ENCODE measurements at regions not wholly inside any gene's neighbourhood (a gene's known extent, or its start where the extent isn't known, plus 50 kb on each side); places are given as distances from the start of the nearest gene placed in this dataset.
A peak's percentile ranks its signal among the peaks of the same experiment; 100 is the strongest.

DNA sequence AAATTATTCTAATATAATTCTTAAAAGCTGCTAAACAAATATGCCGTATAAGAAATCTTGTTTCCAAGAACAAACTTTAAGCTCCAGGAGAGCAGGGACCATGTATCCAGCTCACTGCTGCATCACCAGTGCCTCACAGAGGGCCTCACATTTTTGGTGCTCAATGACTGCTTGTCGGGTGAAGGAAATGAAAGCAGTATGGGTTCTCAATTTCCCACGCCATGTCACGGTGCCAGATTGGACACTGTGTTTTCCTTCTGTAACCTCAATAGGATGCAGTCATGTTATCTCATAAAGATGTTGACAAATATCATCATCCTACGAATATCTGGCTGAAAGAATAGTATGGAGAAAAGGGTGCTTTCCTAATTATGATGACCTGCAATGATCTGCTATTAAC is 64.7 kb downstream of the POU5F2 start:
- H3K9me3 Mint-ChIP-seq (ENCODE audit: unreplicated experiment), result no peaks in the 10 kb centered on the region
- FAIRE-seq, result no peak
- DNase-seq (ENCODE audit: low read depth), result no peak

GRCh38 chr5:93675460-93676450 is 65.6 kb downstream of the POU5F2 start:
- H3K9ac ChIP-seq (ENCODE audit: low read length), result no peak overlapping the region
- no peak overlapping the region for H3K27ac Mint-ChIP-seq (ENCODE audit: unreplicated experiment)
- no peak overlapping the region for H2AFZ ChIP-seq (ENCODE audit: low read depth, low read length)
- no peak overlapping the region for H3K27ac ChIP-seq (ENCODE audit: low read depth, low read length)
- DNase-seq (ENCODE audit: low read depth), result no peak
- no peak overlapping the region for H3K4me2 ChIP-seq (ENCODE audit: low read length)
- H3K36me3 Mint-ChIP-seq (ENCODE audit: low read depth, unreplicated experiment), result no peaks in the 10 kb centered on the region
- no peak overlapping the region for H3K4me3 Mint-ChIP-seq (ENCODE audit: unreplicated experiment)
- no peaks in the 10 kb centered on the region for H3K79me2 ChIP-seq (ENCODE audit: insufficient read depth, low read length)
- no peak for FAIRE-seq
- H3K9me3 Mint-ChIP-seq (ENCODE audit: unreplicated experiment), result no peaks in the 10 kb centered on the region
- peaks cover 12% of the 10 kb centered on the region for H3K4me1 Mint-ChIP-seq (ENCODE audit: low read depth, unreplicated experiment)
- no peaks in the 10 kb centered on the region for H3K36me3 ChIP-seq (ENCODE audit: insufficient read depth, low read length)
- H3K4me3 ChIP-seq (ENCODE audit: insufficient read depth, low read depth, low read length), result no peak overlapping the region
- no peaks in the 10 kb centered on the region for H3K9me3 ChIP-seq (ENCODE audit: insufficient read depth, low read depth, low read length)
- H3K4me1 ChIP-seq (ENCODE audit: insufficient read depth, low read length), result peaks cover 9% of the 10 kb centered on the region
- H3K27me3 ChIP-seq (ENCODE audit: insufficient read depth, low read length), result no peaks in the 10 kb centered on the region
- no peak for TF ChIP-seq EZH2 (IDR thresholded peaks at IDR 0.05; ENCODE audit: insufficient read depth, low read length)
- peaks cover 8% of the 10 kb centered on the region for H3K27me3 Mint-ChIP-seq (ENCODE audit: low read depth, unreplicated experiment)
- no peaks in the 10 kb centered on the region for H4K20me1 ChIP-seq (ENCODE audit: insufficient read depth, low read length)

More for the DNA sequence above, 64.7 kb downstream of the POU5F2 start:
- Mint-ChIP-seq H3K27ac (ENCODE audit: unreplicated experiment) (no peak overlapping the region), H3K4me1 (ENCODE audit: low read depth, unreplicated experiment) (peaks cover 18% of the 10 kb centered on the region), H3K36me3 (ENCODE audit: low read depth, unreplicated experiment) (no peaks in the 10 kb centered on the region), H3K27me3 (ENCODE audit: low read depth, unreplicated experiment) (peaks cover 8% of the 10 kb centered on the region), H3K4me3 (ENCODE audit: unreplicated experiment) (no peak overlapping the region)
- Histone ChIP-seq H3K9me3 (ENCODE audit: insufficient read depth, low read depth, low read length) (no peaks in the 10 kb centered on the region), H3K27ac (ENCODE audit: low read depth, low read length) (no peak overlapping the region), H3K36me3 (ENCODE audit: insufficient read depth, low read length) (no peaks in the 10 kb centered on the region), H4K20me1 (ENCODE audit: insufficient read depth, low read length) (no peaks in the 10 kb centered on the region), H3K79me2 (ENCODE audit: insufficient read depth, low read length) (no peaks in the 10 kb centered on the region), H3K27me3 (ENCODE audit: insufficient read depth, low read length) (no peaks in the 10 kb centered on the region), H2AFZ (ENCODE audit: low read depth, low read length) (no peak overlapping the region), H3K4me2 (ENCODE audit: low read length) (peak overlapping the region; percentile 54), H3K4me3 (ENCODE audit: insufficient read depth, low read depth, low read length) (no peak overlapping the region), H3K9ac (ENCODE audit: low read length) (no peak overlapping the region), H3K4me1 (ENCODE audit: insufficient read depth, low read length) (peaks cover 13% of the 10 kb centered on the region)
- TF ChIP-seq CTCF (IDR thresholded peaks at IDR 0.05; ENCODE audit: insufficient read depth, low read depth, low read length) (no peak), EZH2 (IDR thresholded peaks at IDR 0.05; ENCODE audit: insufficient read depth, low read length) (no peak)

DNA sequence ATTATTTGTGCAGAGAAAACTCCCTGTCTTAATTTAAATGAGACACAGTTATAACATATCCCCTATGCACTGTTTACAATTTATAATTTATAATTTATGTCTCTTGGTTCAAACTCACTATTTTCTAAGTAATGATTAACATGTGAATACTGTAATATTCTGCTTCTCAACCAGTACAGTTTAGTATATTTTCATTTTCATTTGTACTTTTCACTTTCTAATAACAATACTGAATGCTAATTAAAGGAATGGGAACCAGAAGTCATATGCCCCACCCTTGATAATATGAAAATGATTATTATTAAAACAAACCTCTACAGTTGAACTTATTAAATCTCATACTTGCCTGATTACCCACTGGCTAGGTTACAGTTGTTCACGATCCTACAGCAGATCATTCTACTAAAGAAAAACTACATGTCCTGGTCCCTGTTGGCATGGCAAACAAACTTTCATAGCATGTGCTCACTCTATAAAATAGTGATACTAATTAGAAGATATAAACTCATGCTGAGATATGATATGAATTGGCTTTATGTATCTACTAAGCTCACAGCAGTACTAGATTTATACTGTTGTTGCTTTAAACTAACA is 66.4 kb downstream of the POU5F2 start:
- H3K79me2 ChIP-seq (ENCODE audit: insufficient read depth, low read length), result no peaks in the 10 kb centered on the region
- no peak overlapping the region for H3K27ac Mint-ChIP-seq (ENCODE audit: unreplicated experiment)
- H3K27ac ChIP-seq (ENCODE audit: low read depth, low read length), result no peak overlapping the region
- no peaks in the 10 kb centered on the region for H3K36me3 Mint-ChIP-seq (ENCODE audit: low read depth, unreplicated experiment)
- H3K4me2 ChIP-seq (ENCODE audit: low read length), result no peak overlapping the region
- FAIRE-seq (no peak), DNase-seq (ENCODE audit: low read depth) (no peak)
- H3K4me3 ChIP-seq (ENCODE audit: insufficient read depth, low read depth, low read length), result no peak overlapping the region
- TF ChIP-seq EZH2 (IDR thresholded peaks at IDR 0.05; ENCODE audit: insufficient read depth, low read length), result no peak
- no peak for TF ChIP-seq CTCF (IDR thresholded peaks at IDR 0.05; ENCODE audit: insufficient read depth, low read depth, low read length)
- peaks cover 12% of the 10 kb centered on the region for H3K4me1 Mint-ChIP-seq (ENCODE audit: low read depth, unreplicated experiment)
- H3K4me3 Mint-ChIP-seq (ENCODE audit: unreplicated experiment), result no peak overlapping the region
- H3K27me3 ChIP-seq (ENCODE audit: insufficient read depth, low read length), result no peaks in the 10 kb centered on the region
- peaks cover 8% of the 10 kb centered on the region for H3K27me3 Mint-ChIP-seq (ENCODE audit: low read depth, unreplicated experiment)
- H3K9me3 ChIP-seq (ENCODE audit: insufficient read depth, low read depth, low read length), result no peaks in the 10 kb centered on the region
- no peak overlapping the region for H3K9ac ChIP-seq (ENCODE audit: low read length)
- H3K36me3 ChIP-seq (ENCODE audit: insufficient read depth, low read length), result no peaks in the 10 kb centered on the region
- no peak overlapping the region for H2AFZ ChIP-seq (ENCODE audit: low read depth, low read length)
- H3K4me1 ChIP-seq (ENCODE audit: insufficient read depth, low read length), result peaks cover 9% of the 10 kb centered on the region
- H3K9me3 Mint-ChIP-seq (ENCODE audit: unreplicated experiment), result no peaks in the 10 kb centered on the region
- no peaks in the 10 kb centered on the region for H4K20me1 ChIP-seq (ENCODE audit: insufficient read depth, low read length)
